Keratinocyte (primary cell): ENCODE measurements at regions not wholly inside any gene's neighbourhood (a gene's known extent, or its start where the extent isn't known, plus 50 kb on each side); places are given as distances from the start of the nearest gene placed in this dataset.

Experiments used
- DNase-seq: peaks from one replicate; pipeline ENCODE4 v3.0.0-alpha.2; 2011; ENCODE audit warnings: low read depth, missing footprints, low spot score
- FAIRE-seq: peaks from 2 replicates; lab custom pipeline; 2011; peaks lifted over from hg19 to GRCh38; lab: Jason Lieb, UNC
- H2AFZ ChIP-seq: 2 replicates; pipeline ENCODE4 v1.6.0; 2012; ENCODE audit warnings: low read length, control low read depth, inconsistent platforms; ENCODE audit not compliant: control insufficient read depth
- H3K27ac ChIP-seq: 2 replicates; pipeline ENCODE4 v1.5.1; 2011; ENCODE audit warnings: low read length; ENCODE audit not compliant: control insufficient read depth, insufficient read depth
- H3K27me3 ChIP-seq: 3 replicates; pipeline ENCODE4 v1.6.0; 2011; ENCODE audit warnings: low read length; ENCODE audit not compliant: control insufficient read depth, insufficient read depth; ENCODE audit errors: extremely low read depth
- H3K36me3 ChIP-seq, 2 experiments: 2 replicates in 1 of 2; 3 replicates in 1 of 2; pipeline ENCODE4 v1.5.1; 2011; ENCODE audit warnings: low read length in 2 of 2, mild to moderate bottlenecking in 1 of 2; ENCODE audit not compliant: control insufficient read depth in 2 of 2, insufficient read depth in 2 of 2; ENCODE audit errors: extremely low read depth in 1 of 2
- H3K4me1 ChIP-seq: 3 replicates; pipeline ENCODE4 v1.5.1; 2011; ENCODE audit warnings: low read length; ENCODE audit not compliant: control insufficient read depth, insufficient read depth; ENCODE audit errors: extremely low read depth
- H3K4me2 ChIP-seq: 3 replicates; pipeline ENCODE4 v1.6.0; 2011; ENCODE audit warnings: low read depth, low read length; ENCODE audit not compliant: control insufficient read depth, insufficient read depth; ENCODE audit errors: extremely low read depth
- H3K4me3 ChIP-seq, 3 experiments: fragments of 200-600 bp in 1 of 3; sonication (generic) in 1 of 3; 2 replicates in 2 of 3; 3 replicates in 1 of 3; pipeline ENCODE4 v1.5.1; 2011 to 2016; ENCODE audit warnings: low read length in 3 of 3, mild to moderate bottlenecking in 3 of 3, control low read depth in 2 of 3, inconsistent platforms in 1 of 3, low read depth in 1 of 3, mixed read lengths in 1 of 3, mixed run types in 1 of 3, moderate library complexity in 1 of 3; ENCODE audit not compliant: control insufficient read depth in 2 of 3, insufficient read depth in 2 of 3; ENCODE audit errors: extremely low read depth in 1 of 3
- H3K79me2 ChIP-seq: 2 replicates; pipeline ENCODE4 v1.6.0; 2012; ENCODE audit warnings: low read length; ENCODE audit not compliant: control insufficient read depth, insufficient read depth
- H3K9ac ChIP-seq: 3 replicates; pipeline ENCODE4 v1.6.0; 2011; ENCODE audit warnings: low read length; ENCODE audit not compliant: control insufficient read depth, insufficient read depth; ENCODE audit errors: extremely low read depth
- H3K9me1 ChIP-seq: 3 replicates; pipeline ENCODE4 v1.6.0; 2011; ENCODE audit warnings: low read length; ENCODE audit not compliant: control insufficient read depth, insufficient read depth; ENCODE audit errors: extremely low read depth
- H3K9me3 ChIP-seq: 2 replicates; pipeline ENCODE4 v1.5.1; 2012; ENCODE audit warnings: low read depth, low read length; ENCODE audit not compliant: control insufficient read depth
- H4K20me1 ChIP-seq: 3 replicates; pipeline ENCODE4 v1.6.0; 2011; ENCODE audit warnings: low read length; ENCODE audit not compliant: control insufficient read depth, insufficient read depth; ENCODE audit errors: extremely low read depth
- CTCF ChIP-seq, 3 experiments: IDR thresholded peaks in 1 of 3; conservative IDR thresholded peaks in 1 of 3; optimal IDR thresholded peaks in 1 of 3; 2 replicates in 2 of 3; 3 replicates in 1 of 3; pipeline versions ENCODE3 to v1.5.1; 2011; ENCODE audit warnings: low read length in 3 of 3, mild to moderate bottlenecking in 3 of 3, moderate library complexity in 2 of 3, control low read depth in 1 of 3, inconsistent platforms in 1 of 3; ENCODE audit not compliant: insufficient read depth in 2 of 3; ENCODE audit errors: extremely low read depth in 1 of 3
- EZH2 ChIP-seq: IDR thresholded peaks from one replicate; pipeline ENCODE4 v1.6.1; 2012; ENCODE audit warnings: inconsistent platforms, mild to moderate bottlenecking, low read length, moderate library complexity
- dilution Hi-C: fragments of 300-500 bp; cut with MboI; formaldehyde crosslinking; loops from one replicate; pipeline ENCODE4 v1.7.0; 2020; ENCODE audit warnings: low sequenced_read_pairs; ENCODE audit not compliant: extremely low pct_ligation_motif_present

- Histone ChIP-seq H3K36me3 (no peaks in the 10 kb centered on the region), H3K4me3 (no peak overlapping the region), H3K9me3 (no peaks in the 10 kb centered on the region), H3K4me1 (no peaks in the 10 kb centered on the region), H3K27me3 (no peaks in the 10 kb centered on the region), H3K9ac (no peak overlapping the region), H4K20me1 (no peaks in the 10 kb centered on the region), H3K4me2 (no peak overlapping the region), H3K79me2 (no peaks in the 10 kb centered on the region), H2AFZ (no peak overlapping the region), H3K9me1 (no peaks in the 10 kb centered on the region), H3K27ac (no peak overlapping the region)
- DNase-seq (no peak), FAIRE-seq (no peak)
- dilution Hi-C loops: no loop called here
- TF ChIP-seq CTCF (optimal IDR thresholded peaks at IDR 0.05 in 1 of 3, IDR thresholded peaks at IDR 0.05 in 1 of 3, conservative IDR thresholded peaks at IDR 0.05 in 1 of 3; ENCODE audit: extremely low read depth in 1 of 3, insufficient read depth in 2 of 3, low read length in 3 of 3) (no peak), EZH2 (no peak)
Observed at GRCh38 chr3:59341459-59341858, 291.6 kb upstream of the CFAP20DC start.

GRCh38 chr3:59339818-59340217 lies 290.0 kb upstream of the CFAP20DC start:
- no peaks in the 10 kb centered on the region for H3K27me3 ChIP-seq
- dilution Hi-C loops: no loop called here
- no peak overlapping the region for H3K4me2 ChIP-seq
- H3K9me3 ChIP-seq: no peaks in the 10 kb centered on the region
- no peak overlapping the region for H3K9ac ChIP-seq
- no peak overlapping the region for H3K27ac ChIP-seq
- no peak for DNase-seq
- no peaks in the 10 kb centered on the region for H4K20me1 ChIP-seq
- H3K36me3 ChIP-seq: no peaks in the 10 kb centered on the region
- TF ChIP-seq EZH2: no peak
- H2AFZ ChIP-seq: no peak overlapping the region
- H3K9me1 ChIP-seq: no peaks in the 10 kb centered on the region
- no peak overlapping the region for H3K4me3 ChIP-seq
- no peaks in the 10 kb centered on the region for H3K79me2 ChIP-seq
- no peaks in the 10 kb centered on the region for H3K4me1 ChIP-seq
- FAIRE-seq: no peak

DNA sequence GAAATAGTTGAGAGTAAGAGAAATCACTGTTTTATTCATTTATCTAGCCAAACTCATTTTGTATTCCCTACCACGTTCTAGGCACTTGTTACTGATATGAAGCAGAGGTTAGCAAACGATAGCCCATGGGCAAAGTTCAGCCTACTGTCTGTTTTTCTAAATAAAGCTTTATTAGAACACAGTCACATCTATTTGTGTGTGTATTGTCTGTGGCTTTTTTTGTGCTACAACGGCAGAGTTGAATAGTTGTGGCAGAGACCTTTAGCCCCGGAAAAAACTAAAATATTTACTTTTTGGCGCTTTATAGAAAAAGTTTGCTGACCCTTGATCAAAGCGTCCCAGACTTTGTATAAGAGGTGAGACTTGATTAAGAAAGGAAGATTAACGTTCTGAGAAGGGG lies 289.1 kb upstream of the CFAP20DC start:
- no peaks in the 10 kb centered on the region for H3K36me3 ChIP-seq
- H3K9me1 ChIP-seq: no peaks in the 10 kb centered on the region
- H2AFZ ChIP-seq: no peak overlapping the region
- dilution Hi-C loops: no loop called here
- no peak overlapping the region for H3K9ac ChIP-seq
- no peak overlapping the region for H3K27ac ChIP-seq
- no peaks in the 10 kb centered on the region for H3K27me3 ChIP-seq
- DNase-seq (no peak), FAIRE-seq (no peak)
- TF ChIP-seq EZH2 (no peak), CTCF (optimal IDR thresholded peaks at IDR 0.05 in 1 of 3, IDR thresholded peaks at IDR 0.05 in 1 of 3, conservative IDR thresholded peaks at IDR 0.05 in 1 of 3; ENCODE audit: extremely low read depth in 1 of 3, insufficient read depth in 2 of 3, low read length in 3 of 3) (no peak)
- no peak overlapping the region for H3K4me2 ChIP-seq
- H3K4me1 ChIP-seq: no peaks in the 10 kb centered on the region
- H4K20me1 ChIP-seq: no peaks in the 10 kb centered on the region
- no peak overlapping the region for H3K4me3 ChIP-seq
- H3K79me2 ChIP-seq: no peaks in the 10 kb centered on the region
- no peaks in the 10 kb centered on the region for H3K9me3 ChIP-seq
